ENCODE measurements at regions not wholly inside any gene's neighbourhood (a gene's known extent, or its start where the extent isn't known, plus 50 kb on each side); places are given as distances from the start of the nearest gene placed in this dataset.

DNA sequence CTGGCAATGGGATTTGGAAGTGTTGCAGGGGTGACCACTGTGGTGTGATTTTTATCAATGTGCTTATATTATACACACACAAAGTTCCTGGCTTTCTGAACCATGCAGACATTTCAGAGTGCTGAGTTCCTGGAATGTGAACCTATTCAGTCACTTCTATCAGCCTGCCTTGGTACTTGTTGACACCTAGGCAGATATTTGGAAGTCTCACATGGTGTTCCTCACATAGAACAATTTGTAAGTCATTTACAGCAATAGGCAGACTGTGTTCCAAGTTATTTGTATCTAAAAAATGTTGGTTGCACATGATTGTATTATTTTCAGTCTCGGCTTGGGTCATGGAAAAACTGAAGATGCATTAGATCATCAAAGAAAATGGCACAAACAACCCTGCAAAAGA, 182.2 kb downstream of the SREK1 start:
- Histone ChIP-seq H3K4me3 (ENCODE audit: low read depth, low read length, poor library complexity, severe bottlenecking) (no peak overlapping the region), H3K9ac (ENCODE audit: low read length) (no peak overlapping the region), H4K20me1 (ENCODE audit: insufficient read depth, low read length) (no peaks in the 10 kb centered on the region), H3K4me1 (ENCODE audit: insufficient read depth, low read length, severe bottlenecking) (no peaks in the 10 kb centered on the region), H3F3A (ENCODE audit: insufficient read depth, low read length) (no peaks in the 10 kb centered on the region), H3K79me2 (ENCODE audit: insufficient read depth, low read length) (no peaks in the 10 kb centered on the region), H3K36me3 (ENCODE audit: insufficient read depth, low read length) (no peaks in the 10 kb centered on the region), H3K27me3 (ENCODE audit: insufficient read depth, low read length) (no peaks in the 10 kb centered on the region), H3K9me3 (ENCODE audit: low read length) (no peaks in the 10 kb centered on the region), H3K4me2 (ENCODE audit: low read length) (no peak overlapping the region), H3K9me2 (ENCODE audit: low read depth, low read length) (no peaks in the 10 kb centered on the region), H3K27ac (ENCODE audit: low read depth, low read length, poor library complexity, severe bottlenecking) (no peak overlapping the region), H2AFZ (ENCODE audit: low read length) (no peak overlapping the region)
- no peak for TF ChIP-seq EZH2 (IDR thresholded peaks at IDR 0.05; ENCODE audit: borderline replicate concordance, low read length)
- TF ChIP-seq, protein P1, sequence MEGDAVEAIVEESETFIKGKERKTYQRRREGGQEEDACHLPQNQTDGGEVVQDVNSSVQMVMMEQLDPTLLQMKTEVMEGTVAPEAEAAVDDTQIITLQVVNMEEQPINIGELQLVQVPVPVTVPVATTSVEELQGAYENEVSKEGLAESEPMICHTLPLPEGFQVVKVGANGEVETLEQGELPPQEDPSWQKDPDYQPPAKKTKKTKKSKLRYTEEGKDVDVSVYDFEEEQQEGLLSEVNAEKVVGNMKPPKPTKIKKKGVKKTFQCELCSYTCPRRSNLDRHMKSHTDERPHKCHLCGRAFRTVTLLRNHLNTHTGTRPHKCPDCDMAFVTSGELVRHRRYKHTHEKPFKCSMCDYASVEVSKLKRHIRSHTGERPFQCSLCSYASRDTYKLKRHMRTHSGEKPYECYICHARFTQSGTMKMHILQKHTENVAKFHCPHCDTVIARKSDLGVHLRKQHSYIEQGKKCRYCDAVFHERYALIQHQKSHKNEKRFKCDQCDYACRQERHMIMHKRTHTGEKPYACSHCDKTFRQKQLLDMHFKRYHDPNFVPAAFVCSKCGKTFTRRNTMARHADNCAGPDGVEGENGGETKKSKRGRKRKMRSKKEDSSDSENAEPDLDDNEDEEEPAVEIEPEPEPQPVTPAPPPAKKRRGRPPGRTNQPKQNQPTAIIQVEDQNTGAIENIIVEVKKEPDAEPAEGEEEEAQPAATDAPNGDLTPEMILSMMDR (IDR thresholded peaks at IDR 0.05; ENCODE audit: low read length): no peak

DNA sequence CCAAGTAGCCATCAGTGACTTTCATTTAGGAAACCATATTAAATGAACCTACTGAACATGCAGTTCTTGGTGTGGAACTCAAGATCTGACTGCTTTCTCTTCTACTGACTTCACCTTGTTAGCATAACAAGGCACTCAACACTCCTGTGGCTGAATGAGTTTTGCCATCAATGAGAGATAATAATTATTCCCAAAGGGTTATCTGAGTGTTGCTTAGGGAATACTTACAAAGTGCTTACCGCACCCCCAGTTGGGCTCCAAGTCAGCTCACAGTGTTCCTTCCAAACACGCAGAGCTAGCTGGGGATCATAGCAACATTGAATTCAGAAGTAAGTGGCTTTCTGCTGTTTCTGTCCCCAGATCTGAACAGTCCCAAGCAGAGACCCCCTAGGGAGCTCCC, 182.9 kb downstream of the SREK1 start:
- Histone ChIP-seq H3K4me2 (ENCODE audit: low read length) (no peak overlapping the region), H3K4me1 (ENCODE audit: insufficient read depth, low read length, severe bottlenecking) (no peaks in the 10 kb centered on the region), H3K9me3 (ENCODE audit: low read length) (no peaks in the 10 kb centered on the region), H3K79me2 (ENCODE audit: insufficient read depth, low read length) (no peaks in the 10 kb centered on the region), H3K9ac (ENCODE audit: low read length) (no peak overlapping the region), H3K36me3 (ENCODE audit: insufficient read depth, low read length) (no peaks in the 10 kb centered on the region), H3K9me2 (ENCODE audit: low read depth, low read length) (no peaks in the 10 kb centered on the region), H4K20me1 (ENCODE audit: insufficient read depth, low read length) (no peaks in the 10 kb centered on the region), H3K27ac (ENCODE audit: low read depth, low read length, poor library complexity, severe bottlenecking) (no peak overlapping the region), H3F3A (ENCODE audit: insufficient read depth, low read length) (no peaks in the 10 kb centered on the region), H2AFZ (ENCODE audit: low read length) (no peak overlapping the region), H3K4me3 (ENCODE audit: low read depth, low read length, poor library complexity, severe bottlenecking) (no peak overlapping the region), H3K27me3 (ENCODE audit: insufficient read depth, low read length) (no peaks in the 10 kb centered on the region)
- TF ChIP-seq EZH2 (IDR thresholded peaks at IDR 0.05; ENCODE audit: borderline replicate concordance, low read length): no peak
- TF ChIP-seq, protein P1 (IDR thresholded peaks at IDR 0.05; ENCODE audit: low read length): no peak

DNA sequence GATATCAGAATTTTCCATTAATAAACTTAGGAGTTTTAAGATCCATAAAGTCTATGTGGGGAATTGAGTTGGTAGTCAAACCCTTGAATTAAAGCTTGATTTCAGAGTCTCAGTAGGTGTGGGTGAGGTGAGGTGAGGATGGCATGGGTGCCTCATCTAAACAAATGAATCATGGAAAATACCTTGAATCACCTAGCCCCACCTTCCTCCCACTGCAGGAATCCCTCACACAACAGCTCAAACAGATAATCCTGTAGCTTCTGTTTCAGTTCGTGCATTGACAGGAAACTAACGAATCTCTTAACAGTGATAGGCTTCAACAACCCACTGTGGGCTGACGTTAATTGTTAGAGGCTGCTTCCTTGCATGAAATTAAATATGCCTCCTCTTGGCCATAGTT, 185.0 kb downstream of the SREK1 start:
- H3K4me1 ChIP-seq (ENCODE audit: insufficient read depth, low read length, severe bottlenecking): no peaks in the 10 kb centered on the region
- no peak overlapping the region for H3K4me3 ChIP-seq (ENCODE audit: low read depth, low read length, poor library complexity, severe bottlenecking)
- no peak overlapping the region for H2AFZ ChIP-seq (ENCODE audit: low read length)
- 0 out of 2 replicates have a peak, but pooled peaks cover 1% of the 10 kb centered on the region for H3K27me3 ChIP-seq (ENCODE audit: insufficient read depth, low read length)
- no peaks in the 10 kb centered on the region for H3K79me2 ChIP-seq (ENCODE audit: insufficient read depth, low read length)
- no peaks in the 10 kb centered on the region for H3K36me3 ChIP-seq (ENCODE audit: insufficient read depth, low read length)
- no peaks in the 10 kb centered on the region for H4K20me1 ChIP-seq (ENCODE audit: insufficient read depth, low read length)
- no peak overlapping the region for H3K4me2 ChIP-seq (ENCODE audit: low read length)
- no peak overlapping the region for H3K9ac ChIP-seq (ENCODE audit: low read length)
- no peak overlapping the region for H3K27ac ChIP-seq (ENCODE audit: low read depth, low read length, poor library complexity, severe bottlenecking)
- H3K9me2 ChIP-seq (ENCODE audit: low read depth, low read length): no peaks in the 10 kb centered on the region
- H3F3A ChIP-seq (ENCODE audit: insufficient read depth, low read length): no peaks in the 10 kb centered on the region
- TF ChIP-seq, protein P1 (IDR thresholded peaks at IDR 0.05; ENCODE audit: low read length): no peak
- no peak for TF ChIP-seq EZH2 (IDR thresholded peaks at IDR 0.05; ENCODE audit: borderline replicate concordance, low read length)
- no peaks in the 10 kb centered on the region for H3K9me3 ChIP-seq (ENCODE audit: low read length)
